Sigmoid colon (tissue), 3 donors: ENCODE measurements at regions not wholly inside any gene's neighbourhood (a gene's known extent, or its start where the extent isn't known, plus 50 kb on each side); places are given as distances from the start of the nearest gene placed in this dataset.

ENCODE experiments used
- CTCF ChIP-seq, 4 experiments: fragments of 450-650 bp in 3 of 4; fragments of 200-600 bp in 1 of 4; IDR thresholded peaks; one replicate each; pipeline ENCODE4 v1.5.1; 2016 to 2019; ENCODE audit warnings: antibody characterized with exemption in 4 of 4, mild to moderate bottlenecking in 3 of 4, moderate library complexity in 2 of 4
- POLR2A ChIP-seq, 2 donors: fragments of 450-650 bp; IDR thresholded peaks; one replicate each; pipeline ENCODE4 v1.6.1; 2016; ENCODE audit warnings: antibody characterized with exemption in 2 of 2, mild to moderate bottlenecking in 2 of 2, moderate library complexity in 2 of 2

GRCh38 chr6:27766405-27766804 is 145.8 kb downstream of the OR2B2 start:
- TF ChIP-seq CTCF (IDR thresholded peaks at IDR 0.05) (no peak), POLR2A (IDR thresholded peaks at IDR 0.05) (no peak)
